Inflammatory macrophage treated with lipopolysaccharide for 4 hours (primary cell): ENCODE measurements at regions not wholly inside any gene's neighbourhood (a gene's known extent, or its start where the extent isn't known, plus 50 kb on each side); places are given as distances from the start of the nearest gene placed in this dataset.
"Not testable (repeated sequence)": the region's sequence is repeated elsewhere in the genome, so short reads cannot be mapped to it uniquely, and the experiment has no call there.

Experiments used
- DNase-seq: peaks from one replicate; pipeline ENCODE4 v3.0.0-alpha.2; 2020

- DNase-seq = no peak
These were observed 147.5 kb upstream of the ERCC6L2 start for GRCh38 chr9:95727947-95728520.

GRCh38 chr9:95726756-95727155 lies 148.7 kb upstream of the ERCC6L2 start:
- DNase-seq = peak; percentile 44

- DNase-seq = no peak
These were observed 150.4 kb upstream of the ERCC6L2 start for GRCh38 chr9:95725045-95725444.

- DNase-seq = no peak
These were observed 151.1 kb upstream of the ERCC6L2 start for GRCh38 chr9:95724253-95724991.

- no peak for DNase-seq
These were observed 153.3 kb upstream of the ERCC6L2 start for GRCh38 chr9:95722141-95722540.

- no peak for DNase-seq
These were observed 154.4 kb upstream of the ERCC6L2 start for GRCh38 chr9:95721061-95721531.

- DNase-seq = no peak
These were observed 155.0 kb upstream of the ERCC6L2 start for GRCh38 chr9:95720496-95720895.

GRCh38 chr9:95719354-95719753 lies 156.1 kb upstream of the ERCC6L2 start:
- DNase-seq = no peak

- DNase-seq = no peak
These were observed 157.2 kb upstream of the ERCC6L2 start for GRCh38 chr9:95718263-95718662.

- DNase-seq = no peak
These were observed 159.5 kb upstream of the ERCC6L2 start for GRCh38 chr9:95715868-95716435.

GRCh38 chr9:95710446-95710845 lies 165.0 kb upstream of the ERCC6L2 start:
- no peak for DNase-seq

GRCh38 chr9:95696701-95697100 lies 178.8 kb upstream of the ERCC6L2 start:
- DNase-seq = no peak

GRCh38 chr9:95691435-95691834 lies 174.7 kb upstream of the PTCH1 start:
- DNase-seq = no peak

- no peak for DNase-seq
These were observed 172.9 kb upstream of the PTCH1 start for GRCh38 chr9:95689669-95690068.

GRCh38 chr9:95684516-95684915 lies 167.7 kb upstream of the PTCH1 start:
- no peak for DNase-seq

GRCh38 chr9:95680306-95680705 lies 163.5 kb upstream of the PTCH1 start:
- not testable (repeated sequence) for DNase-seq

GRCh38 chr9:95679874-95680273 lies 163.1 kb upstream of the PTCH1 start:
- no peak for DNase-seq

- DNase-seq = no peak
These were observed 162.0 kb upstream of the PTCH1 start for GRCh38 chr9:95678759-95679158.

- DNase-seq = no peak
These were observed 153.4 kb upstream of the PTCH1 start for GRCh38 chr9:95670122-95670521.

- no peak for DNase-seq
These were observed 152.5 kb upstream of the PTCH1 start for GRCh38 chr9:95669253-95669652.

- DNase-seq = no peak
These were observed 151.0 kb upstream of the PTCH1 start for GRCh38 chr9:95667789-95668188.

- DNase-seq = no peak
These were observed 150.0 kb upstream of the PTCH1 start for GRCh38 chr9:95666785-95667155.

- no peak for DNase-seq
These were observed 149.5 kb upstream of the PTCH1 start for GRCh38 chr9:95666096-95666784.

- DNase-seq = no peak
These were observed 136.5 kb upstream of the PTCH1 start for GRCh38 chr9:95653246-95653645.
